ENCODE measurements at regions not wholly inside any gene's neighbourhood (a gene's known extent, or its start where the extent isn't known, plus 50 kb on each side); places are given as distances from the start of the nearest gene placed in this dataset.

DNA sequence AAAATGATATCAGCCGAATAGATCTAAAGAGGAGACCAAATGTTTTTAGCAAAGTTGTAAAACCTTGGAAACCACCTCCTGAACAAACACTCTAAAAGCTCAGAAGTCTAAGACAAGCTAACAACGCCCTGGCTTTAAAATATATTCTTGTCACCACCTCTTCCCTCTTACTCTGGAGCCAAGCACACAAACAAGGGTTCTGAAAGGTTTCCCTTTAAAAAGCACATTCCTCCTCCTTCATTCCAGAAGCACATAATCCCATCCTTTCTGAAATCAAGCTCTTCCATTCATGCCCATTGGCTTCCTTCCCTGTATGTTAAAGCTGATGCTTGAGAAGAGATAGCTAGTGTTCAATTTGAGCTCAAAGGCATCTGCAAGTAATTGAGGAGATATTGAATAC is 382.0 kb downstream of the LNPK start:
- Histone ChIP-seq H4K20me1 (ENCODE audit: insufficient read depth, low read length) (no peaks in the 10 kb centered on the region), H3K4me2 (ENCODE audit: low read length) (no peak overlapping the region), H3K27ac (ENCODE audit: low read depth, low read length) (no peak overlapping the region), H3K4me3 (ENCODE audit: insufficient read depth, low read depth, low read length) (no peak overlapping the region), H3K27me3 (ENCODE audit: insufficient read depth, low read length) (no peaks in the 10 kb centered on the region), H3K79me2 (ENCODE audit: insufficient read depth, low read length) (no peaks in the 10 kb centered on the region), H2AFZ (ENCODE audit: low read depth, low read length) (no peak overlapping the region), H3K36me3 (ENCODE audit: insufficient read depth, low read length) (no peaks in the 10 kb centered on the region), H3K4me1 (ENCODE audit: insufficient read depth, low read length) (no peaks in the 10 kb centered on the region), H3K9me3 (ENCODE audit: insufficient read depth, low read depth, low read length) (no peaks in the 10 kb centered on the region), H3K9ac (ENCODE audit: low read length) (no peak overlapping the region)
- DNase-seq (ENCODE audit: low read depth) (no peak), FAIRE-seq (no peak)
- peaks cover 5% of the 10 kb centered on the region for H3K9me3 Mint-ChIP-seq (ENCODE audit: unreplicated experiment)
- H3K4me3 Mint-ChIP-seq (ENCODE audit: unreplicated experiment): no peak overlapping the region
- no peaks in the 10 kb centered on the region for H3K36me3 Mint-ChIP-seq (ENCODE audit: low read depth, unreplicated experiment)
- H3K27me3 Mint-ChIP-seq (ENCODE audit: low read depth, unreplicated experiment): peaks cover 4% of the 10 kb centered on the region
- H3K4me1 Mint-ChIP-seq (ENCODE audit: low read depth, unreplicated experiment): no peaks in the 10 kb centered on the region
- TF ChIP-seq, protein P1, sequence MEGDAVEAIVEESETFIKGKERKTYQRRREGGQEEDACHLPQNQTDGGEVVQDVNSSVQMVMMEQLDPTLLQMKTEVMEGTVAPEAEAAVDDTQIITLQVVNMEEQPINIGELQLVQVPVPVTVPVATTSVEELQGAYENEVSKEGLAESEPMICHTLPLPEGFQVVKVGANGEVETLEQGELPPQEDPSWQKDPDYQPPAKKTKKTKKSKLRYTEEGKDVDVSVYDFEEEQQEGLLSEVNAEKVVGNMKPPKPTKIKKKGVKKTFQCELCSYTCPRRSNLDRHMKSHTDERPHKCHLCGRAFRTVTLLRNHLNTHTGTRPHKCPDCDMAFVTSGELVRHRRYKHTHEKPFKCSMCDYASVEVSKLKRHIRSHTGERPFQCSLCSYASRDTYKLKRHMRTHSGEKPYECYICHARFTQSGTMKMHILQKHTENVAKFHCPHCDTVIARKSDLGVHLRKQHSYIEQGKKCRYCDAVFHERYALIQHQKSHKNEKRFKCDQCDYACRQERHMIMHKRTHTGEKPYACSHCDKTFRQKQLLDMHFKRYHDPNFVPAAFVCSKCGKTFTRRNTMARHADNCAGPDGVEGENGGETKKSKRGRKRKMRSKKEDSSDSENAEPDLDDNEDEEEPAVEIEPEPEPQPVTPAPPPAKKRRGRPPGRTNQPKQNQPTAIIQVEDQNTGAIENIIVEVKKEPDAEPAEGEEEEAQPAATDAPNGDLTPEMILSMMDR (IDR thresholded peaks at IDR 0.05; ENCODE audit: insufficient read depth, low read depth, low read length): no peak
- no peak for TF ChIP-seq EZH2 (IDR thresholded peaks at IDR 0.05; ENCODE audit: insufficient read depth, low read length)
- no peak overlapping the region for H3K27ac Mint-ChIP-seq (ENCODE audit: unreplicated experiment)

DNA sequence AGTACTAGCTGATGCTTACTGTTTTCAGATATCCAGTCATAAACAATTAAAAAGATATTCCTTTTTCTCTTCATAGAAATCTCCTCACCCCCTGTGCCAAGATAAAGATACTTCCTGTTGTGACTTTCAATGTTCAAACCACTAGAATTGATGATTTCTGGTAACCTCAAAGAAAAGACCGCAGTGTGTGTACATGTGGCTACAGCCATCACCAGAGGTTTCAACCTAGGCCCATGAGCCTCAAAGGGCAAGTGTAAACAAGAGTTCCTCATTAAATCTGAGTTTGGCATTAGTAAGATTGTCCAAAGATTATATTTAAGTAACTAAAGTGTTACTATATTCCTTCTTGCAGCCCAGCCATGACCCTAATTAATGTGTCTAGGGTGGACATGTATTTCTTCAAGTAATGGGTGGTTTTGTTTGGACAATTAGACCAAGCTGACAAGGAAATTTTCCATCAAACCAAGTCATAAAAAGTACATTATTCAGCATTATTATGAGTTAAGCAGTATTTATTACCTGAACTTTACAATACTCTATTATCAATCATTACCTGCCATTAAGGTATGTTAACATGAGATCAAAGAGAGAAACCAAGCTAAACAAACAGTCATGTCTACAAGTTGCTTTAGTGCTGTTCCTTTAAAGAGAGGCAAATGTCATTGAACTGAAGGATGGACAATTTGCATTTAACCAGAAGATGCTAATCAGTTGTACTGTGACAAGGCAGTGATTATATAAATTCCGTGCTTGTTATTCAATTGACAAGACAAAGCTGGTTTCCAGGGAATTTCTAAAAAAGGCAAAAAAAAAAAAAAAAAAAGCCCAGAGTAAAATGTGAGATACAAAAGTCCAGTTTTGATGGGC is 382.7 kb downstream of the LNPK start:
- H2AFZ ChIP-seq (ENCODE audit: low read depth, low read length): no peak overlapping the region
- DNase-seq (ENCODE audit: low read depth) (no peak), FAIRE-seq (no peak)
- Mint-ChIP-seq H3K27ac (ENCODE audit: unreplicated experiment) (no peak overlapping the region), H3K27me3 (ENCODE audit: low read depth, unreplicated experiment) (no peaks in the 10 kb centered on the region), H3K9me3 (ENCODE audit: unreplicated experiment) (peaks cover 5% of the 10 kb centered on the region), H3K36me3 (ENCODE audit: low read depth, unreplicated experiment) (no peaks in the 10 kb centered on the region), H3K4me3 (ENCODE audit: unreplicated experiment) (no peak overlapping the region), H3K4me1 (ENCODE audit: low read depth, unreplicated experiment) (no peaks in the 10 kb centered on the region)
- H3K4me1 ChIP-seq (ENCODE audit: insufficient read depth, low read length): no peaks in the 10 kb centered on the region
- no peak overlapping the region for H3K4me3 ChIP-seq (ENCODE audit: insufficient read depth, low read depth, low read length)
- H4K20me1 ChIP-seq (ENCODE audit: insufficient read depth, low read length): no peaks in the 10 kb centered on the region
- TF ChIP-seq, protein P1 (IDR thresholded peaks at IDR 0.05; ENCODE audit: insufficient read depth, low read depth, low read length): no peak
- TF ChIP-seq EZH2 (IDR thresholded peaks at IDR 0.05; ENCODE audit: insufficient read depth, low read length): no peak
- H3K36me3 ChIP-seq (ENCODE audit: insufficient read depth, low read length): no peaks in the 10 kb centered on the region
- H3K4me2 ChIP-seq (ENCODE audit: low read length): no peak overlapping the region
- no peaks in the 10 kb centered on the region for H3K79me2 ChIP-seq (ENCODE audit: insufficient read depth, low read length)
- H3K9ac ChIP-seq (ENCODE audit: low read length): no peak overlapping the region
- no peaks in the 10 kb centered on the region for H3K9me3 ChIP-seq (ENCODE audit: insufficient read depth, low read depth, low read length)
- H3K27me3 ChIP-seq (ENCODE audit: insufficient read depth, low read length): no peaks in the 10 kb centered on the region
- H3K27ac ChIP-seq (ENCODE audit: low read depth, low read length): no peak overlapping the region

GRCh38 chr2:175612280-175612679 is 389.8 kb downstream of the LNPK start:
- H3K27ac Mint-ChIP-seq (ENCODE audit: unreplicated experiment): no peak overlapping the region
- no peaks in the 10 kb centered on the region for H3K27me3 Mint-ChIP-seq (ENCODE audit: low read depth, unreplicated experiment)

More at GRCh38 chr2:175612280-175612679, 389.8 kb downstream of the LNPK start:
- no peak overlapping the region for H3K9ac ChIP-seq (ENCODE audit: low read length)
- H3K27ac ChIP-seq (ENCODE audit: low read depth, low read length): no peak overlapping the region
- no peak overlapping the region for H2AFZ ChIP-seq (ENCODE audit: low read depth, low read length)
- DNase-seq (ENCODE audit: low read depth) (no peak), FAIRE-seq (no peak)
- H3K9me3 ChIP-seq (ENCODE audit: insufficient read depth, low read depth, low read length): no peaks in the 10 kb centered on the region
- TF ChIP-seq, protein P1 (IDR thresholded peaks at IDR 0.05; ENCODE audit: insufficient read depth, low read depth, low read length): no peak
- no peak for TF ChIP-seq EZH2 (IDR thresholded peaks at IDR 0.05; ENCODE audit: insufficient read depth, low read length)
- peaks cover 7% of the 10 kb centered on the region for H3K4me1 Mint-ChIP-seq (ENCODE audit: low read depth, unreplicated experiment)
- H3K4me3 Mint-ChIP-seq (ENCODE audit: unreplicated experiment): no peak overlapping the region
- H3K4me3 ChIP-seq (ENCODE audit: insufficient read depth, low read depth, low read length): no peak overlapping the region
- H3K4me1 ChIP-seq (ENCODE audit: insufficient read depth, low read length): no peaks in the 10 kb centered on the region
- no peaks in the 10 kb centered on the region for H3K79me2 ChIP-seq (ENCODE audit: insufficient read depth, low read length)
- H3K27me3 ChIP-seq (ENCODE audit: insufficient read depth, low read length): no peaks in the 10 kb centered on the region
- H3K9me3 Mint-ChIP-seq (ENCODE audit: unreplicated experiment): peaks cover 2% of the 10 kb centered on the region
- no peaks in the 10 kb centered on the region for H3K36me3 Mint-ChIP-seq (ENCODE audit: low read depth, unreplicated experiment)
- no peaks in the 10 kb centered on the region for H4K20me1 ChIP-seq (ENCODE audit: insufficient read depth, low read length)
- no peak overlapping the region for H3K4me2 ChIP-seq (ENCODE audit: low read length)
- H3K36me3 ChIP-seq (ENCODE audit: insufficient read depth, low read length): no peaks in the 10 kb centered on the region
